Neural cell (in vitro differentiated cells): ENCODE measurements at regions not wholly inside any gene's neighbourhood (a gene's known extent, or its start where the extent isn't known, plus 50 kb on each side); places are given as distances from the start of the nearest gene placed in this dataset.

ENCODE experiments used
- H2AFZ ChIP-seq: fragments of 200-600, 300-800 bp; sonication (generic), shearing (Covaris generic); 2 replicates; pipeline ENCODE4 v1.6.0; 2014; ENCODE audit warnings: low read depth, mild to moderate bottlenecking, antibody characterized with exemption, low read length, moderate library complexity
- H3F3A ChIP-seq: fragments of 200-600 bp; shearing (Covaris generic); 2 replicates; pipeline ENCODE4 v1.6.1; 2016; ENCODE audit warnings: mild to moderate bottlenecking, moderate library complexity, mixed read lengths, antibody characterized with exemption, low read length; ENCODE audit not compliant: insufficient read depth, poor library complexity, severe bottlenecking
- H3K27ac ChIP-seq: fragments of 200-600, 300-800 bp; sonication (generic), shearing (Covaris generic); 2 replicates; pipeline ENCODE4 v1.5.1; 2014; ENCODE audit warnings: mild to moderate bottlenecking, low read length, moderate library complexity
- H3K27me3 ChIP-seq: fragments of 300-800, 200-600 bp; sonication (generic), shearing (Covaris generic); 2 replicates; pipeline ENCODE4 v1.6.0; 2014; ENCODE audit warnings: mild to moderate bottlenecking, low read depth, low read length, moderate library complexity; ENCODE audit not compliant: insufficient read depth
- H3K36me3 ChIP-seq: fragments of 300-800, 200-600 bp; sonication (generic), shearing (Covaris generic); 2 replicates; pipeline ENCODE4 v1.5.1; 2014; ENCODE audit warnings: mild to moderate bottlenecking, antibody characterized with exemption, low read length, moderate library complexity; ENCODE audit not compliant: insufficient read depth
- H3K4me2 ChIP-seq: fragments of 300-800, 200-600 bp; sonication (generic), shearing (Covaris generic); 2 replicates; pipeline ENCODE4 v1.6.0; 2014; ENCODE audit warnings: mild to moderate bottlenecking, low read length
- H3K4me3 ChIP-seq: fragments of 300-800, 200-600 bp; sonication (generic), shearing (Covaris generic); 2 replicates; pipeline ENCODE4 v1.5.1; 2014; ENCODE audit warnings: mild to moderate bottlenecking, low read length, moderate library complexity
- H3K79me2 ChIP-seq: fragments of 200-600 bp; shearing (Covaris generic); replicated peaks from 2 replicates; pipeline ENCODE4 v1.6.0; 2014; ENCODE audit warnings: mild to moderate bottlenecking, low read length, moderate library complexity; ENCODE audit not compliant: insufficient read depth
- H3K9ac ChIP-seq: fragments of 300-800, 200-600 bp; sonication (generic), shearing (Covaris generic); 2 replicates; pipeline ENCODE4 v1.6.1; 2016; ENCODE audit warnings: mild to moderate bottlenecking, low read length, mixed read lengths
- H3K9me2 ChIP-seq: fragments of 200-600 bp; shearing (Covaris generic); 2 replicates; pipeline ENCODE4 v1.6.1; 2016; ENCODE audit warnings: mild to moderate bottlenecking, low read length, mixed read lengths; ENCODE audit not compliant: insufficient read depth
- H3K9me3 ChIP-seq: fragments of 200-600, 300-800 bp; sonication (generic), shearing (Covaris generic); 2 replicates; pipeline ENCODE4 v1.6.1; 2016; ENCODE audit warnings: mild to moderate bottlenecking, mixed run types, low read length, moderate library complexity, mixed read lengths
- H4K20me1 ChIP-seq: fragments of 200-600 bp; shearing (Covaris generic); 2 replicates; pipeline ENCODE4 v1.6.1; 2016; ENCODE audit warnings: mild to moderate bottlenecking, mixed run types; ENCODE audit not compliant: insufficient read depth
- CTCF ChIP-seq: fragments of 450-650 bp; IDR thresholded peaks from 2 replicates; pipeline ENCODE4 v1.5.1; 2014; ENCODE audit warnings: antibody characterized with exemption, mild to moderate bottlenecking, moderate library complexity; ENCODE audit not compliant: poor library complexity, severe bottlenecking
- EP300 ChIP-seq: fragments of 450-650 bp; conservative IDR thresholded peaks from 2 replicates; pipeline ENCODE4 v1.6.1; 2014; ENCODE audit warnings: antibody characterized with exemption, mild to moderate bottlenecking, moderate library complexity; ENCODE audit not compliant: poor library complexity, severe bottlenecking
- EZH2 ChIP-seq: fragments of 200-600, 300-800 bp; shearing (Covaris generic), sonication (generic); IDR thresholded peaks from 2 replicates; pipeline ENCODE4 v1.6.1; 2014; ENCODE audit warnings: antibody characterized with exemption, low read length, borderline replicate concordance, mild to moderate bottlenecking; ENCODE audit not compliant: insufficient read depth, poor library complexity, severe bottlenecking
- MXI1 ChIP-seq: fragments of 450-650 bp; conservative IDR thresholded peaks from 2 replicates; pipeline ENCODE4 v1.6.1; 2014; ENCODE audit warnings: antibody characterized with exemption, mild to moderate bottlenecking; ENCODE audit not compliant: poor library complexity, severe bottlenecking
- POLR2AphosphoS5 ChIP-seq: IDR thresholded peaks from 2 replicates; pipeline ENCODE4 v1.6.1; 2012
- RAD21 ChIP-seq: fragments of 450-650 bp; conservative IDR thresholded peaks from 2 replicates; pipeline ENCODE4 v1.6.1; 2014; ENCODE audit warnings: antibody characterized with exemption, mild to moderate bottlenecking, moderate library complexity
- REST ChIP-seq: IDR thresholded peaks from 2 replicates; pipeline ENCODE4 v1.6.1; 2012; ENCODE audit warnings: borderline replicate concordance
- SMC3 ChIP-seq: fragments of 450-650 bp; conservative IDR thresholded peaks from 2 replicates; pipeline ENCODE4 v1.6.1; 2014; ENCODE audit warnings: antibody characterized with exemption, mild to moderate bottlenecking, moderate library complexity; ENCODE audit not compliant: poor library complexity
- TAF1 ChIP-seq: IDR thresholded peaks from 2 replicates; pipeline ENCODE4 v1.6.1; 2012; ENCODE audit warnings: low read depth

DNA sequence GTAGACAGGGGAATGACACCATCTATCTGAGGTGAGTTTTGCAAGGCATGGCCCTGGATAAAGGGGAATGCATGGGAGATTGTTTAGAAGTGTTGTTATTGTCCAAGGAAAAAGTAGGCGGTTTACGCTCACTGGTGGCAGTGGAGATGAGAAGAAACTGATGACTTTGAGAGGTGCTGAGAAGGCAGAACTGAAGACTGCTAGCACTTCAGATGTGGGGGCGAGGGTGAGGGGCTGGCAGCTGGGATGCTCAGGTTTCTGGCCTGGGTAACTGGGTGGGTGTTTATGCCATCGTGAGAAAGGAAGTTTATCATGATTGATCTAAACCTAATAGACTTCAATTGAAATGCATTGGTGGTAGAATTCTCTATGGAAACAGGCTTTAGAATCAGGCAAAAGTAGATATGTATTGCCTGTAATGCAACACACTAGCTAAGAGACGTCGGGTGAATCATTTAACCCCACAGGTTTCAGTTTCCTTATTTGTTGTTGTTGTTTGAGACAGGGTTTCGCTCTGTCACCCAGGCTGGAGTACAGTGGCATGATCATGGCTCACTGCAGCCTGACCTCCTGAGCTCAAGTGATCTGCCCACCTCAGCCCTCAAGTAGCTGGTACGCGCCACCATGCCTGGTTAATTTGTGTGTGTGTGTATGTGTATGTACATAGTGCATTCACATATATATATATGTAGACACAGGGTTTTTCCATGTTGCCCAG lies 123.5 kb downstream of the SLC24A2 start:
- no peaks in the 10 kb centered on the region for H3K9me2 ChIP-seq

GRCh38 chr9:19663570-19663969 lies 125.3 kb downstream of the SLC24A2 start:
- Histone ChIP-seq H3K27ac (no peak overlapping the region), H3K9ac (no peak overlapping the region), H3K79me2 (no peaks in the 10 kb centered on the region), H3K4me2 (no peak overlapping the region), H3F3A (no peaks in the 10 kb centered on the region), H3K27me3 (no peaks in the 10 kb centered on the region), H4K20me1 (no peaks in the 10 kb centered on the region), H3K4me3 (no peak overlapping the region), H2AFZ (no peak overlapping the region), H3K9me2 (no peaks in the 10 kb centered on the region), H3K36me3 (no peaks in the 10 kb centered on the region), H3K9me3 (no peaks in the 10 kb centered on the region)
- TF ChIP-seq RAD21 (no peak), EP300 (no peak), MXI1 (no peak), EZH2 (no peak), TAF1 (no peak), POLR2AphosphoS5 (no peak), REST (no peak), CTCF (no peak), SMC3 (no peak)

More for the DNA sequence above, 123.5 kb downstream of the SLC24A2 start:
- H3K4me2 ChIP-seq, result no peak overlapping the region
- TF ChIP-seq MXI1, result no peak
- H3K27ac ChIP-seq, result no peak overlapping the region
- no peaks in the 10 kb centered on the region for H3K27me3 ChIP-seq
- H2AFZ ChIP-seq, result no peak overlapping the region
- no peak overlapping the region for H3K4me3 ChIP-seq
- no peak overlapping the region for H3K9ac ChIP-seq
- no peaks in the 10 kb centered on the region for H3K9me3 ChIP-seq
- H4K20me1 ChIP-seq, result no peaks in the 10 kb centered on the region
- no peaks in the 10 kb centered on the region for H3K79me2 ChIP-seq
- no peaks in the 10 kb centered on the region for H3K36me3 ChIP-seq
- H3F3A ChIP-seq, result no peaks in the 10 kb centered on the region
